GM23338 (cell line): ENCODE measurements at regions not wholly inside any gene's neighbourhood (a gene's known extent, or its start where the extent isn't known, plus 50 kb on each side); places are given as distances from the start of the nearest gene placed in this dataset.

Experiments used
- ATAC-seq: fragments of 200-7000 bp; cut with Tn5 transposase; 3 replicates; pipeline ENCODE4 v1.9.1; 2020
- DNase-seq: peaks from one replicate; pipeline ENCODE4 v3.0.0-alpha.2; 2015; ENCODE audit warnings: low spot score
- H2AFZ ChIP-seq: fragments of 200-600 bp; sonication (generic); 2 replicates; pipeline ENCODE4 v1.8.0; 2016; ENCODE audit warnings: antibody characterized with exemption, mild to moderate bottlenecking, moderate library complexity
- H3F3A ChIP-seq: fragments of 200-600 bp; sonication (generic); replicated peaks from 2 replicates; pipeline ENCODE4 v1.8.0; 2017; ENCODE audit warnings: antibody characterized with exemption, mixed run types, low read depth
- H3K27ac ChIP-seq: fragments of 200-600 bp; sonication (generic); 2 replicates; pipeline ENCODE4 v1.6.1; 2016; ENCODE audit warnings: low read depth
- H3K27me3 ChIP-seq: fragments of 200-600 bp; sonication (generic); 2 replicates; pipeline ENCODE4 v1.8.0; 2016; ENCODE audit warnings: mild to moderate bottlenecking, mixed run types, moderate library complexity; ENCODE audit not compliant: insufficient read depth
- H3K36me3 ChIP-seq: fragments of 200-600 bp; sonication (generic); 2 replicates; pipeline ENCODE4 v1.8.0; 2016; ENCODE audit warnings: mild to moderate bottlenecking; ENCODE audit not compliant: insufficient read depth
- H3K4me1 ChIP-seq: fragments of 200-600 bp; sonication (generic); 2 replicates; pipeline ENCODE4 v1.8.0; 2016; ENCODE audit warnings: mild to moderate bottlenecking, moderate library complexity; ENCODE audit not compliant: insufficient read depth
- H3K4me2 ChIP-seq: fragments of 200-600 bp; sonication (generic); 2 replicates; pipeline ENCODE4 v1.7.1; 2017; ENCODE audit warnings: mixed run types
- H3K4me3 ChIP-seq: fragments of 200-600 bp; sonication (generic); 2 replicates; pipeline ENCODE4 v1.6.1; 2016; ENCODE audit warnings: mixed run types
- H3K79me2 ChIP-seq: fragments of 200-600 bp; sonication (generic); replicated peaks from 2 replicates; pipeline ENCODE4 v1.8.0; 2017; ENCODE audit warnings: mild to moderate bottlenecking; ENCODE audit not compliant: insufficient read depth
- H3K9me2 ChIP-seq: fragments of 200-600 bp; sonication (generic); 2 replicates; pipeline ENCODE4 v1.8.0; 2017; ENCODE audit not compliant: insufficient read depth
- H4K20me1 ChIP-seq: fragments of 200-600 bp; sonication (generic); replicated peaks from 2 replicates; pipeline ENCODE4 v1.8.0; 2017; ENCODE audit warnings: mild to moderate bottlenecking; ENCODE audit not compliant: insufficient read depth
- H3K27ac Mint-ChIP-seq: 2 replicates; pipeline ENCODE4 v1.8.0; 2020; ENCODE audit warnings: inconsistent platforms, mild to moderate bottlenecking, moderate library complexity, mixed read lengths
- H3K27me3 Mint-ChIP-seq: 3 replicates; pipeline ENCODE4 v1.8.0; 2022; ENCODE audit warnings: low read depth, mild to moderate bottlenecking, moderate library complexity, mixed read lengths, inconsistent platforms; ENCODE audit not compliant: insufficient read depth, poor library complexity
- H3K36me3 Mint-ChIP-seq: 3 replicates; pipeline ENCODE4 v1.8.0; 2021; ENCODE audit warnings: low read depth, mild to moderate bottlenecking, inconsistent platforms, moderate library complexity, mixed read lengths
- H3K4me1 Mint-ChIP-seq: 3 replicates; pipeline ENCODE4 v1.8.0; 2020; ENCODE audit warnings: mild to moderate bottlenecking, inconsistent platforms, mixed read lengths
- H3K4me3 Mint-ChIP-seq: 3 replicates; pipeline ENCODE4 v1.8.0; 2021; ENCODE audit warnings: moderate library complexity, mild to moderate bottlenecking, inconsistent platforms, mixed read lengths
- H3K9me3 Mint-ChIP-seq: 3 replicates; pipeline ENCODE4 v1.8.0; 2020; ENCODE audit warnings: moderate library complexity, mild to moderate bottlenecking, inconsistent platforms, mixed read lengths
- CREB1 ChIP-seq: fragments of 250-450 bp; sonication (Bioruptor Pico); IDR thresholded peaks from 2 replicates; pipeline ENCODE4 v1.5.0; 2020; ENCODE audit warnings: low read depth, mild to moderate bottlenecking, moderate library complexity
- CTCF ChIP-seq, 2 experiments: fragments of 200-600 bp in 1 of 2; sonication (generic) in 1 of 2; conservative IDR thresholded peaks; 2 replicates each; pipeline versions ENCODE4 v1.5.1 to v1.6.1; 2016 to 2017; ENCODE audit warnings: antibody characterized with exemption in 2 of 2, low read depth in 2 of 2, mild to moderate bottlenecking in 2 of 2, moderate library complexity in 1 of 2
- ETS1 ChIP-seq: IDR thresholded peaks from 2 replicates; pipeline ENCODE4 v1.6.1; 2016; ENCODE audit warnings: antibody characterized with exemption
- EZH2 ChIP-seq: fragments of 200-600 bp; sonication (generic); IDR thresholded peaks from one replicate; pipeline ENCODE4 v1.8.0; 2017; ENCODE audit warnings: antibody characterized with exemption, mild to moderate bottlenecking, low read depth; ENCODE audit not compliant: unreplicated experiment
- JUNB ChIP-seq: IDR thresholded peaks from one replicate; pipeline ENCODE4 v1.6.1; 2016; ENCODE audit warnings: antibody characterized with exemption; ENCODE audit not compliant: unreplicated experiment
- NANOG ChIP-seq: IDR thresholded peaks from 2 replicates; pipeline ENCODE4 v1.6.1; 2016; ENCODE audit warnings: antibody characterized with exemption, borderline replicate concordance
- POLR2AphosphoS5 ChIP-seq: IDR thresholded peaks from 2 replicates; pipeline ENCODE4 v1.6.1; 2016; ENCODE audit warnings: antibody characterized with exemption, low read depth
- REST ChIP-seq: IDR thresholded peaks from one replicate; pipeline ENCODE4 v1.6.1; 2018; ENCODE audit warnings: antibody characterized with exemption; ENCODE audit not compliant: unreplicated experiment
- ZNF114 ChIP-seq: fragments of 250-450 bp; sonication (Bioruptor Pico); IDR thresholded peaks from 2 replicates; pipeline ENCODE4 v1.5.0; 2020; ENCODE audit warnings: mild to moderate bottlenecking, moderate library complexity
- ZNF331 ChIP-seq: fragments of 250-450 bp; sonication (Bioruptor Pico); IDR thresholded peaks from 2 replicates; pipeline ENCODE4 v1.5.0; 2020; ENCODE audit warnings: low read depth, mild to moderate bottlenecking, moderate library complexity

GRCh38 chr2:67295851-67296250 lies 101.3 kb upstream of the ETAA1 start:
- ATAC-seq (no peak), DNase-seq (no peak)
- TF ChIP-seq CTCF (conservative IDR thresholded peaks at IDR 0.05; ENCODE audit: low read depth in 2 of 2), result no peak
- TF ChIP-seq NANOG, result no peak
- no peak for TF ChIP-seq EZH2
- TF ChIP-seq CREB1 (CRISPR knock-in tag), result no peak
- no peak for TF ChIP-seq ZNF114
- Mint-ChIP-seq H3K4me1 (no peaks in the 10 kb centered on the region), H3K27me3 (no peaks in the 10 kb centered on the region), H3K4me3 (no peak overlapping the region), H3K27ac (no peak overlapping the region), H3K36me3 (no peaks in the 10 kb centered on the region), H3K9me3 (no peaks in the 10 kb centered on the region)
- Histone ChIP-seq H2AFZ (no peak overlapping the region), H3K4me1 (no peaks in the 10 kb centered on the region), H4K20me1 (no peaks in the 10 kb centered on the region), H3K4me3 (no peak overlapping the region), H3F3A (no peaks in the 10 kb centered on the region), H3K4me2 (no peak overlapping the region), H3K36me3 (no peaks in the 10 kb centered on the region), H3K79me2 (no peaks in the 10 kb centered on the region), H3K27ac (no peak overlapping the region), H3K9me2 (no peaks in the 10 kb centered on the region), H3K27me3 (no peaks in the 10 kb centered on the region)

GRCh38 chr2:67304300-67304890 lies 92.7 kb upstream of the ETAA1 start:
- no peak for TF ChIP-seq ZNF331
- Mint-ChIP-seq H3K36me3 (no peaks in the 10 kb centered on the region), H3K27ac (no peak overlapping the region), H3K9me3 (no peaks in the 10 kb centered on the region; the same call in 2 of the 3 replicates), H3K4me3 (no peak overlapping the region), H3K4me1 (no peaks in the 10 kb centered on the region), H3K27me3 (no peaks in the 10 kb centered on the region)
- H3K4me2 ChIP-seq, result no peak overlapping the region
- no peak overlapping the region for H3K4me3 ChIP-seq
- ATAC-seq (no peak), DNase-seq (no peak)
- no peaks in the 10 kb centered on the region for H3K27me3 ChIP-seq
- no peaks in the 10 kb centered on the region for H3K9me2 ChIP-seq
- no peaks in the 10 kb centered on the region for H3F3A ChIP-seq
- no peaks in the 10 kb centered on the region for H4K20me1 ChIP-seq
- no peaks in the 10 kb centered on the region for H3K36me3 ChIP-seq
- H2AFZ ChIP-seq, result no peak overlapping the region
- H3K79me2 ChIP-seq, result no peaks in the 10 kb centered on the region
- H3K4me1 ChIP-seq, result no peaks in the 10 kb centered on the region
- H3K27ac ChIP-seq, result no peak overlapping the region

- TF ChIP-seq REST (no peak), ZNF114 (no peak), CREB1 (CRISPR knock-in tag) (no peak), EZH2 (no peak), JUNB (no peak), ZNF331 (no peak), NANOG (no peak), POLR2AphosphoS5 (no peak), ETS1 (no peak)
- Mint-ChIP-seq H3K4me3 (no peak overlapping the region), H3K9me3 (no peaks in the 10 kb centered on the region; the same call in 2 of the 3 replicates), H3K27me3 (no peaks in the 10 kb centered on the region), H3K36me3 (no peaks in the 10 kb centered on the region), H3K4me1 (no peaks in the 10 kb centered on the region), H3K27ac (no peak overlapping the region)
- Histone ChIP-seq H2AFZ (no peak overlapping the region), H3K4me3 (no peak overlapping the region), H3K27me3 (no peaks in the 10 kb centered on the region), H3K4me1 (no peaks in the 10 kb centered on the region), H3K9me2 (no peaks in the 10 kb centered on the region), H3K36me3 (no peaks in the 10 kb centered on the region), H3K27ac (no peak overlapping the region), H3F3A (no peaks in the 10 kb centered on the region), H3K79me2 (no peaks in the 10 kb centered on the region), H4K20me1 (no peaks in the 10 kb centered on the region), H3K4me2 (no peak overlapping the region)
- DNase-seq (no peak), ATAC-seq (no peak)
These were observed 87.9 kb upstream of the ETAA1 start for GRCh38 chr2:67309281-67309680.
